PFSK-1 (cell line): ENCODE measurements at regions not wholly inside any gene's neighbourhood (a gene's known extent, or its start where the extent isn't known, plus 50 kb on each side); places are given as distances from the start of the nearest gene placed in this dataset.

Experiments
- FOXP2 ChIP-seq: optimal IDR thresholded peaks from 2 replicates; pipeline ENCODE3; 2011; ENCODE audit warnings: borderline replicate concordance, control low read depth, inconsistent platforms; ENCODE audit not compliant: insufficient read depth; ENCODE audit errors: extremely low read length, extremely low read depth
- POLR2AphosphoS5 ChIP-seq: IDR thresholded peaks from 2 replicates; pipeline ENCODE4 v1.6.1; 2012; ENCODE audit warnings: low read depth, mild to moderate bottlenecking, control low read depth, low read length, moderate library complexity
- REST ChIP-seq, 2 experiments: IDR thresholded peaks; 2 replicates each; pipeline versions ENCODE4 v1.6.1 to v1.8.0; 2011 to 2012; ENCODE audit warnings: low read depth in 2 of 2, low read length in 2 of 2, control low read depth in 1 of 2, inconsistent platforms in 1 of 2, mild to moderate bottlenecking in 1 of 2, moderate library complexity in 1 of 2; ENCODE audit not compliant: insufficient read depth in 1 of 2
- SIN3A ChIP-seq: IDR thresholded peaks from 2 replicates; pipeline ENCODE4 v1.6.1; 2012; ENCODE audit warnings: mild to moderate bottlenecking, low read length, moderate library complexity, borderline replicate concordance; ENCODE audit not compliant: insufficient read depth
- TAF1 ChIP-seq: IDR thresholded peaks from 2 replicates; pipeline ENCODE4 v1.6.1; 2012; ENCODE audit warnings: low read length, control low read depth, borderline replicate concordance; ENCODE audit not compliant: insufficient read depth

- TF ChIP-seq TAF1 (no peak), POLR2AphosphoS5 (no peak), SIN3A (no peak), REST (IDR thresholded peaks at IDR 0.05; ENCODE audit: insufficient read depth in 1 of 2, low read depth in 2 of 2, low read length in 2 of 2) (no peak), FOXP2 (no peak)
Measured at GRCh38 chr2:139259422-139260051, 479.3 kb upstream of the NXPH2 start.

- TF ChIP-seq SIN3A (no peak), FOXP2 (no peak), TAF1 (no peak), POLR2AphosphoS5 (no peak), REST (IDR thresholded peaks at IDR 0.05; ENCODE audit: insufficient read depth in 1 of 2, low read depth in 2 of 2, low read length in 2 of 2) (no peak)
Measured at GRCh38 chr2:139241286-139241685, 461.1 kb upstream of the NXPH2 start.

GRCh38 chr2:139237023-139237422, 456.8 kb upstream of the NXPH2 start:
- no peak for TF ChIP-seq TAF1
- no peak for TF ChIP-seq POLR2AphosphoS5
- TF ChIP-seq REST (IDR thresholded peaks at IDR 0.05; ENCODE audit: insufficient read depth in 1 of 2, low read depth in 2 of 2, low read length in 2 of 2): no peak
- no peak for TF ChIP-seq SIN3A
- no peak for TF ChIP-seq FOXP2

DNA sequence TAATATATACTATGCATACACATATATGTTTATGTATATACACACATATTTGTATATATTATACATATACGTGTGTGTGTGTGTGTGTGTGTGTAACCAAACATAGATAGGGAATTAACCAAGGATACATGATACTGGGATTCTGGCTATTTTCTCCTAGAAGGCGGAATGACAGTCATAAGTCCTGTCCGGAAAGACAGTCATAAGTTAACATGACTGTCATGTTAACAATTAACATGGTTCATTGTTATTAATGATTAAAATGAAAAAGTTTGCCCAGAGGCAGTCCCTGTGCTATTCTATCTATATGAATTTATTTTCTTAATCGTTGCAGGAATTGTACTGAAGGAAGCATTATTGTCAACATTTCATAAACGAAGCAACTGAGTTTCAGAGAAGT, 450.7 kb upstream of the NXPH2 start:
- no peak for TF ChIP-seq POLR2AphosphoS5
- TF ChIP-seq FOXP2: no peak
- TF ChIP-seq SIN3A: no peak
- no peak for TF ChIP-seq TAF1
- TF ChIP-seq REST (IDR thresholded peaks at IDR 0.05; ENCODE audit: insufficient read depth in 1 of 2, low read depth in 2 of 2, low read length in 2 of 2): no peak

- TF ChIP-seq SIN3A (no peak), REST (IDR thresholded peaks at IDR 0.05; ENCODE audit: insufficient read depth in 1 of 2, low read depth in 2 of 2, low read length in 2 of 2) (no peak), TAF1 (no peak), POLR2AphosphoS5 (no peak), FOXP2 (no peak)
Measured at GRCh38 chr2:139228276-139228675, 448.1 kb upstream of the NXPH2 start.
